ENCODE measurements at regions not wholly inside any gene's neighbourhood (a gene's known extent, or its start where the extent isn't known, plus 50 kb on each side); places are given as distances from the start of the nearest gene placed in this dataset.
"Not testable (repeated sequence)": the region's sequence is repeated elsewhere in the genome, so short reads cannot be mapped to it uniquely, and the experiment has no call there.

DNA sequence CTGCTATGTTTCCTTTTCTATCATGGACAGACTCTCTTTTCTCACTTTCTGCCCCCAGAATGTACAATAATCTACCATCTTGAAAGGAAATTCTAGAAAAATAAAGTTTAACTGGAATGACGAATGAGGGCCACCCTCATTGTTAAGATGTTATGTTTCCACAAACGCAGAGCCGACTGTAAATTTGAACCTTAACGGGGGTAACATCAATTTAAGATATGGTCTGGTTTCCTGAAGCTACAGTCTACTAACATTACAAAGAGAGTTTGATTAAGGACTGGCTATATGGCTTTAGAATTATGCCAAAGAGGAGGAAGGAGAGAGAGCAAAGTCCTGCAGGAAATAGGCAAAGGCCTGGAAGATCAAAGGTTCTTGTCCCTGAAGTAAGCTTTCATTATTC is 227.2 kb downstream of the USP46 start (continued):
- TF ChIP-seq ATF3 (IDR thresholded peaks at IDR 0.05) (no peak), JUND (IDR thresholded peaks at IDR 0.05) (no peak)
- TF ChIP-seq, protein P1, sequence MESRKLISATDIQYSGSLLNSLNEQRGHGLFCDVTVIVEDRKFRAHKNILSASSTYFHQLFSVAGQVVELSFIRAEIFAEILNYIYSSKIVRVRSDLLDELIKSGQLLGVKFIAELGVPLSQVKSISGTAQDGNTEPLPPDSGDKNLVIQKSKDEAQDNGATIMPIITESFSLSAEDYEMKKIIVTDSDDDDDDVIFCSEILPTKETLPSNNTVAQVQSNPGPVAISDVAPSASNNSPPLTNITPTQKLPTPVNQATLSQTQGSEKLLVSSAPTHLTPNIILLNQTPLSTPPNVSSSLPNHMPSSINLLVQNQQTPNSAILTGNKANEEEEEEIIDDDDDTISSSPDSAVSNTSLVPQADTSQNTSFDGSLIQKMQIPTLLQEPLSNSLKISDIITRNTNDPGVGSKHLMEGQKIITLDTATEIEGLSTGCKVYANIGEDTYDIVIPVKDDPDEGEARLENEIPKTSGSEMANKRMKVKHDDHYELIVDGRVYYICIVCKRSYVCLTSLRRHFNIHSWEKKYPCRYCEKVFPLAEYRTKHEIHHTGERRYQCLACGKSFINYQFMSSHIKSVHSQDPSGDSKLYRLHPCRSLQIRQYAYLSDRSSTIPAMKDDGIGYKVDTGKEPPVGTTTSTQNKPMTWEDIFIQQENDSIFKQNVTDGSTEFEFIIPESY (IDR thresholded peaks at IDR 0.05; ENCODE audit: extremely low read depth, insufficient replicate concordance, low read length) = no peak

DNA sequence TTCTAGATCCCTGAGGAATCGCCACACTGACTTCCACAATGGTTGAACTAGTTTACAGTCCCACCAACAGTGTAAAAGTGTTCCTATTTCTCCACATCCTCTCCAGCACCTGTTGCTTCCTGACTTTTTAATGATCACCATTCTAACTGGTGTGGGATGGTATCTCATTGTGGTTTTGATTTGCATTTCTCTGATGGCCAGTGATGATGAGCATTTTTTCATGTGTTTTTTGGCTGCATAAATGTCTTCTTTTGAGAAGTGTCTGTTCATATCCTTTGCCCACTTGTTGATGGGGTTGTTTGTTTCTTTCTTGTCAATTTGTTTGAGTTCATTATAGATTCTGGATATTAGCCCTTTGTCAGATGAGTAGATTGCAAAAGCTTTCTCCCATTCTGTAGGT is 216.6 kb downstream of the USP46 start:
- BruUV-seq (replicated peaks); H3K27ac ChIP-seq (ENCODE audit: low read depth, low read length); RAD21 ChIA-PET (ENCODE audit: low non-redundant PET in 1 of 2, low total read pairs in 2 of 2, uncharacterized antibody in 2 of 2, unreplicated experiment in 2 of 2); ATAC-seq; H3K79me2 ChIP-seq (ENCODE audit: insufficient read depth, low read length); H4K20me1 ChIP-seq (ENCODE audit: insufficient read depth); H3K4me3 ChIP-seq (replicated peaks in 1 of 2; ENCODE audit: low read depth in 1 of 2, low read length in 2 of 2); H3K9me3 ChIP-seq (ENCODE audit: control insufficient read depth in 1 of 2, insufficient read depth in 1 of 2, low read depth in 1 of 2, low read length in 2 of 2); CTCF ChIA-PET; intact Hi-C loops (cut with micrococcal nuclease); H3K4me1 ChIP-seq (ENCODE audit: control insufficient read depth in 1 of 2, insufficient read depth in 2 of 2, low read length in 2 of 2); H3K9ac ChIP-seq (ENCODE audit: low read length); H3K36me3 ChIP-seq (ENCODE audit: control insufficient read depth in 1 of 2, insufficient read depth in 2 of 2, low read length in 2 of 2); DNase-seq (ENCODE audit: low read depth, low spot score); H2AFZ ChIP-seq (ENCODE audit: low read depth, low read length, poor library complexity, severe bottlenecking); H3K4me2 ChIP-seq (ENCODE audit: low read length); POLR2A ChIA-PET; H3K9me2 ChIP-seq (ENCODE audit: insufficient read depth): not testable (repeated sequence)
- peaks cover 25% of the 10 kb centered on the region for H3K27me3 ChIP-seq (ENCODE audit: insufficient read depth, low read length)

DNA sequence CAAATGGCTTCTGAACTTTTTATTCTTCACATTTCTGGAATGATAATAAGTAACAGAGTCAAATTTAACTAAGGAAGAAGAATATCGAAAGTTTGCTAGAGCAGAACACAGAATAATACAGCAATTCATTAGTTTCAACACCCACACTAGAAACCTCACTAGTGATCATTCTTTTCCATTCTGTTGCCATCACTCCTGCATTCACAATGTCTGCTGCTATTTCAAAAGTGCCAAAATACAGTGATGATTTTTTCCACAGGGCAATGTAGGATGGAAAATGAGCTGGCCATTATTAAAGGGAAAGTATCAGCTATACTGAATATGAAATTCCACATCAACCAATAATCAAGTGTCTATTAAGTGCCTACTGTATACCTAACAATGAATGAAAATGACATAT is 186.7 kb downstream of the USP46 start:
- POLR2A ChIA-PET = no interaction called here
- Histone ChIP-seq H3K27ac (ENCODE audit: low read depth, low read length) (no peak overlapping the region), H3K4me2 (ENCODE audit: low read length) (no peak overlapping the region), H3K4me3 (replicated peaks in 1 of 2; ENCODE audit: low read depth in 1 of 2, low read length in 2 of 2) (no peak overlapping the region), H2AFZ (ENCODE audit: low read depth, low read length, poor library complexity, severe bottlenecking) (no peak overlapping the region), H3K27me3 (ENCODE audit: insufficient read depth, low read length) (peaks cover 51% of the 10 kb centered on the region), H3K9me2 (ENCODE audit: insufficient read depth) (no peaks in the 10 kb centered on the region), H3K4me1 (ENCODE audit: control insufficient read depth in 1 of 2, insufficient read depth in 2 of 2, low read length in 2 of 2) (no peaks in the 10 kb centered on the region), H3K79me2 (ENCODE audit: insufficient read depth, low read length) (no peaks in the 10 kb centered on the region), H3K9me3 (ENCODE audit: control insufficient read depth in 1 of 2, insufficient read depth in 1 of 2, low read depth in 1 of 2, low read length in 2 of 2) (no peaks in the 10 kb centered on the region), H3K9ac (ENCODE audit: low read length) (no peak overlapping the region), H3K36me3 (ENCODE audit: control insufficient read depth in 1 of 2, insufficient read depth in 2 of 2, low read length in 2 of 2) (no peaks in the 10 kb centered on the region), H4K20me1 (ENCODE audit: insufficient read depth) (no peaks in the 10 kb centered on the region)
- no peak for DNase-seq (ENCODE audit: low read depth, low spot score)
- RAD21 ChIA-PET (ENCODE audit: low non-redundant PET in 1 of 2, low total read pairs in 2 of 2, uncharacterized antibody in 2 of 2, unreplicated experiment in 2 of 2) = no interaction called here
- intact Hi-C loops (cut with micrococcal nuclease) = no loop called here
- no peak for ATAC-seq
- no TSS peak for BruUV-seq (replicated peaks)
- CTCF ChIA-PET = no interaction called here
- TF ChIP-seq EZH2phosphoT487 (IDR thresholded peaks at IDR 0.05; ENCODE audit: borderline replicate concordance) (no peak), ZNF274 (IDR thresholded peaks at IDR 0.05; ENCODE audit: low read depth, low read length) (no peak), YY1 (IDR thresholded peaks at IDR 0.05; ENCODE audit: extremely low read depth, insufficient replicate concordance, low read depth, low read length) (no peak), ATF3 (IDR thresholded peaks at IDR 0.05) (no peak), SRF (IDR thresholded peaks at IDR 0.05; ENCODE audit: low read depth) (no peak)
- TF ChIP-seq, protein P2, sequence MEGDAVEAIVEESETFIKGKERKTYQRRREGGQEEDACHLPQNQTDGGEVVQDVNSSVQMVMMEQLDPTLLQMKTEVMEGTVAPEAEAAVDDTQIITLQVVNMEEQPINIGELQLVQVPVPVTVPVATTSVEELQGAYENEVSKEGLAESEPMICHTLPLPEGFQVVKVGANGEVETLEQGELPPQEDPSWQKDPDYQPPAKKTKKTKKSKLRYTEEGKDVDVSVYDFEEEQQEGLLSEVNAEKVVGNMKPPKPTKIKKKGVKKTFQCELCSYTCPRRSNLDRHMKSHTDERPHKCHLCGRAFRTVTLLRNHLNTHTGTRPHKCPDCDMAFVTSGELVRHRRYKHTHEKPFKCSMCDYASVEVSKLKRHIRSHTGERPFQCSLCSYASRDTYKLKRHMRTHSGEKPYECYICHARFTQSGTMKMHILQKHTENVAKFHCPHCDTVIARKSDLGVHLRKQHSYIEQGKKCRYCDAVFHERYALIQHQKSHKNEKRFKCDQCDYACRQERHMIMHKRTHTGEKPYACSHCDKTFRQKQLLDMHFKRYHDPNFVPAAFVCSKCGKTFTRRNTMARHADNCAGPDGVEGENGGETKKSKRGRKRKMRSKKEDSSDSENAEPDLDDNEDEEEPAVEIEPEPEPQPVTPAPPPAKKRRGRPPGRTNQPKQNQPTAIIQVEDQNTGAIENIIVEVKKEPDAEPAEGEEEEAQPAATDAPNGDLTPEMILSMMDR (IDR thresholded peaks at IDR 0.05 in 2 of 3, conservative IDR thresholded peaks at IDR 0.05 in 1 of 3; ENCODE audit: borderline replicate concordance in 1 of 3, insufficient read depth in 1 of 3, low read depth in 2 of 3, low read length in 2 of 3) = no peak
- TF ChIP-seq, protein P3, sequence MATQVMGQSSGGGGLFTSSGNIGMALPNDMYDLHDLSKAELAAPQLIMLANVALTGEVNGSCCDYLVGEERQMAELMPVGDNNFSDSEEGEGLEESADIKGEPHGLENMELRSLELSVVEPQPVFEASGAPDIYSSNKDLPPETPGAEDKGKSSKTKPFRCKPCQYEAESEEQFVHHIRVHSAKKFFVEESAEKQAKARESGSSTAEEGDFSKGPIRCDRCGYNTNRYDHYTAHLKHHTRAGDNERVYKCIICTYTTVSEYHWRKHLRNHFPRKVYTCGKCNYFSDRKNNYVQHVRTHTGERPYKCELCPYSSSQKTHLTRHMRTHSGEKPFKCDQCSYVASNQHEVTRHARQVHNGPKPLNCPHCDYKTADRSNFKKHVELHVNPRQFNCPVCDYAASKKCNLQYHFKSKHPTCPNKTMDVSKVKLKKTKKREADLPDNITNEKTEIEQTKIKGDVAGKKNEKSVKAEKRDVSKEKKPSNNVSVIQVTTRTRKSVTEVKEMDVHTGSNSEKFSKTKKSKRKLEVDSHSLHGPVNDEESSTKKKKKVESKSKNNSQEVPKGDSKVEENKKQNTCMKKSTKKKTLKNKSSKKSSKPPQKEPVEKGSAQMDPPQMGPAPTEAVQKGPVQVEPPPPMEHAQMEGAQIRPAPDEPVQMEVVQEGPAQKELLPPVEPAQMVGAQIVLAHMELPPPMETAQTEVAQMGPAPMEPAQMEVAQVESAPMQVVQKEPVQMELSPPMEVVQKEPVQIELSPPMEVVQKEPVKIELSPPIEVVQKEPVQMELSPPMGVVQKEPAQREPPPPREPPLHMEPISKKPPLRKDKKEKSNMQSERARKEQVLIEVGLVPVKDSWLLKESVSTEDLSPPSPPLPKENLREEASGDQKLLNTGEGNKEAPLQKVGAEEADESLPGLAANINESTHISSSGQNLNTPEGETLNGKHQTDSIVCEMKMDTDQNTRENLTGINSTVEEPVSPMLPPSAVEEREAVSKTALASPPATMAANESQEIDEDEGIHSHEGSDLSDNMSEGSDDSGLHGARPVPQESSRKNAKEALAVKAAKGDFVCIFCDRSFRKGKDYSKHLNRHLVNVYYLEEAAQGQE (IDR thresholded peaks at IDR 0.05; ENCODE audit: low read depth) = no peak
